Heart left ventricle (tissue), 16 donors: ENCODE measurements at regions not wholly inside any gene's neighbourhood (a gene's known extent, or its start where the extent isn't known, plus 50 kb on each side); places are given as distances from the start of the nearest gene placed in this dataset.

ENCODE experiments used
- ATAC-seq, 4 donors: fragments of 200-7000 bp; cut with Tn5 transposase; one replicate each; pipeline ENCODE4 v1.9.1; 2020 to 2022; ENCODE audit warnings: moderate library complexity in 4 of 4, mild to moderate bottlenecking in 3 of 4, moderate number of reproducible peaks in 1 of 4
- DNase-seq, 5 donors: peaks; one replicate each; pipeline ENCODE4 v3.0.0-alpha.2; 2020
- H3K27ac ChIP-seq, 12 donors: fragments of 200-600 bp; sonication (generic) in 4 of 12; one replicate each; pipeline versions ENCODE4 v1.5.0 to v1.8.0; 2016 to 2022; ENCODE audit warnings: mild to moderate bottlenecking in 2 of 12
- H3K27me3 ChIP-seq, 9 donors: fragments of 200-600 bp; sonication (generic) in 2 of 9; one replicate each; pipeline versions ENCODE4 v1.5.1 to v1.8.0; 2016 to 2022; ENCODE audit warnings: mild to moderate bottlenecking in 3 of 9
- H3K36me3 ChIP-seq, 9 donors: fragments of 200-600 bp; sonication (generic) in 2 of 9; one replicate each; pipeline versions ENCODE4 v1.5.0 to v1.8.0; 2018 to 2022; ENCODE audit warnings: mild to moderate bottlenecking in 2 of 9
- H3K4me1 ChIP-seq, 12 donors: fragments of 200-600 bp; sonication (generic) in 4 of 12; one replicate each; pipeline versions ENCODE4 v1.5.0 to v1.8.0; 2016 to 2022; ENCODE audit warnings: mild to moderate bottlenecking in 3 of 12
- H3K4me3 ChIP-seq, 12 donors: fragments of 200-600 bp; sonication (generic) in 4 of 12; one replicate each; pipeline versions ENCODE4 v1.5.0 to v1.8.0; 2017 to 2022; ENCODE audit warnings: mild to moderate bottlenecking in 9 of 12, moderate library complexity in 4 of 12
- H3K9me3 ChIP-seq, 12 donors: fragments of 200-600 bp; sonication (generic) in 4 of 12; one replicate each; pipeline versions ENCODE4 v1.5.0 to v1.8.0; 2016 to 2022; ENCODE audit warnings: mild to moderate bottlenecking in 1 of 12
- CTCF ChIP-seq, 12 donors: fragments of 200-600 bp; sonication (generic) in 4 of 12; IDR thresholded peaks; one replicate each; pipeline versions ENCODE4 v1.5.0 to v1.8.0; 2018 to 2022; ENCODE audit warnings: antibody characterized with exemption in 12 of 12, mild to moderate bottlenecking in 5 of 12
- POLR2A ChIP-seq, 2 donors: fragments of 450-650 bp; IDR thresholded peaks; one replicate each; pipeline ENCODE4 v1.6.1; 2017; ENCODE audit warnings: antibody characterized with exemption in 2 of 2, mild to moderate bottlenecking in 2 of 2, moderate library complexity in 2 of 2
- WGBS, 4 donors: extraction: QIAGEN DNeasy Blood & Tissue Kit in 2 of 4; methylation state at CpG; one replicate each; pipeline versions ENCODE4 v1.1.5 to v1.1.7; 2013 to 2018; 5-methylcytosine and 5-hydroxymethylcytosine counted together
- intact Hi-C, 10 donors: fragments of 100-400 bp; cut with DNase I; formaldehyde crosslinking; loops; one replicate each; pipeline versions ENCODE4 v1.11.1 to v1.14.2; 2022
- donor health status: ischemic (EF 13 %, LVEDD 7.1; RV severe dilation, severe dysfunction).
- donor health status: healthy with polysubstance abuse.
- donor health status: DM: no; HTN: yes; CAD: no.
- donor health status: DM: no; HTN: no; CAD: no.
- donor health status: ischemic (EF 25% LVEDD 6.9; RV normal size, moderate dysfunction).
- donor health status: ischemic (EF 25% LVEDD 5.7; RV mildly dilated, moderate dysfunction).
- donor health status: healthy.
- donor health status: DM: yes; HTN: yes; CAD: no.
- donor health status: ischemic (EF 35%, LVEDD 5.7; RV mildly dilated, moderate dysfunction).
- donor health status: nonischemic (EF 11% LVEDD 7.7; RV severe dilation, severe dysfunction).
- donor health status: DM: yes; HTN: yes; CAD: no.
- donor health status: PGD.
- donor health status: ischemic (EF 29% LVEDD 5.4; RV normal size, mild dysfunction).
- donor health status: nonischemic (EF 23%, LVEDD 6.1; RV moderate dilation, normal function).

- Histone ChIP-seq H3K27ac (no peak overlapping the region), H3K4me1 (no peaks in the 10 kb centered on the region), H3K9me3 (no peaks in the 10 kb centered on the region), H3K4me3 (no peak overlapping the region), H3K36me3 (no peaks in the 10 kb centered on the region), H3K27me3 (no peaks in the 10 kb centered on the region)
- TF ChIP-seq CTCF (IDR thresholded peaks at IDR 0.05) (no peak), POLR2A (IDR thresholded peaks at IDR 0.05) (no peak)
- DNase-seq (no peak), ATAC-seq (no peak)
- intact Hi-C loops: no loop called here
- WGBS, 4 donors: 94 to 99% (median 96%) methylated on average over 4 of the region's 4 CpGs
Measured at GRCh38 chr6:113513086-113513485, 344.1 kb upstream of the MARCKS start.

GRCh38 chr6:113522376-113522775 is 334.8 kb upstream of the MARCKS start:
- TF ChIP-seq POLR2A (IDR thresholded peaks at IDR 0.05) (no peak), CTCF (IDR thresholded peaks at IDR 0.05) (no peak)
- WGBS, 4 donors: 73 to 84% (median 80%) methylated on average over 1 of the region's 1 CpG
- H3K4me1 ChIP-seq: peaks cover 0 to 8% (median 0%) of the 10 kb centered on the region in 12 donors
- no peaks in the 10 kb centered on the region for H3K36me3 ChIP-seq
- no peak overlapping the region for H3K27ac ChIP-seq
- no peak for ATAC-seq
- H3K4me3 ChIP-seq: no peak overlapping the region
- no peak for DNase-seq
- intact Hi-C loops: no loop called here
- no peaks in the 10 kb centered on the region for H3K9me3 ChIP-seq
- no peaks in the 10 kb centered on the region for H3K27me3 ChIP-seq

- Histone ChIP-seq H3K27ac (no peak overlapping the region), H3K4me3 (no peak overlapping the region), H3K27me3 (no peaks in the 10 kb centered on the region), H3K4me1 (peaks cover 0 to 9% (median 0%) of the 10 kb centered on the region in 12 donors), H3K36me3 (no peaks in the 10 kb centered on the region), H3K9me3 (no peaks in the 10 kb centered on the region)
- TF ChIP-seq CTCF (IDR thresholded peaks at IDR 0.05) (no peak), POLR2A (IDR thresholded peaks at IDR 0.05) (no peak)
- intact Hi-C loops: no loop called here
- 48 to 68% (median 56%) methylated on average over 1 of the region's 1 CpG for WGBS, 4 donors
- ATAC-seq: no peak
- no peak for DNase-seq
Measured at GRCh38 chr6:113524826-113525225, 332.3 kb upstream of the MARCKS start.

- intact Hi-C loops: no loop called here
- Histone ChIP-seq H3K9me3 (no peaks in the 10 kb centered on the region), H3K27ac (no peak overlapping the region), H3K4me3 (no peak overlapping the region), H3K27me3 (no peaks in the 10 kb centered on the region), H3K4me1 (peaks cover 0 to 9% (median 0%) of the 10 kb centered on the region in 12 donors), H3K36me3 (no peaks in the 10 kb centered on the region)
- peak in 1 of 4 donors; percentile 34 for ATAC-seq
- no peak for DNase-seq
- WGBS, 4 donors: 71 to 100% (median 77%) methylated on average over 1 of the region's 1 CpG
- TF ChIP-seq CTCF (IDR thresholded peaks at IDR 0.05) (no peak), POLR2A (IDR thresholded peaks at IDR 0.05) (no peak)
Measured at GRCh38 chr6:113526553-113526952, 330.6 kb upstream of the MARCKS start.
